Vagina (tissue), 2 donors: ENCODE measurements at regions not wholly inside any gene's neighbourhood (a gene's known extent, or its start where the extent isn't known, plus 50 kb on each side); places are given as distances from the start of the nearest gene placed in this dataset.
"Not testable (repeated sequence)": the region's sequence is repeated elsewhere in the genome, so short reads cannot be mapped to it uniquely, and the experiment has no call there.

ENCODE experiments used
- POLR2A ChIP-seq, 2 donors: fragments of 450-650 bp; IDR thresholded peaks; one replicate each; pipeline ENCODE4 v1.6.1; 2017; ENCODE audit warnings: antibody characterized with exemption in 2 of 2, mild to moderate bottlenecking in 2 of 2, moderate library complexity in 2 of 2
- POLR2AphosphoS5 ChIP-seq, 2 donors: sonication (generic); formaldehyde crosslinking; IDR thresholded peaks; one replicate each; pipeline ENCODE4 v1.9.0; 2017; ENCODE audit warnings: antibody characterized with exemption in 2 of 2, mild to moderate bottlenecking in 2 of 2, low read depth in 1 of 2; ENCODE audit not compliant: insufficient read depth in 1 of 2
- TF ChIP-seq, protein P1 (sequence below), 3 experiments: fragments of 450-650 bp in 2 of 3; fragments of 200-600 bp in 1 of 3; sonication (generic) in 1 of 3; IDR thresholded peaks; one replicate each; pipeline ENCODE4 v1.5.1; 2017 to 2019; ENCODE audit warnings: antibody characterized with exemption in 3 of 3, mild to moderate bottlenecking in 2 of 3, moderate library complexity in 2 of 3

DNA sequence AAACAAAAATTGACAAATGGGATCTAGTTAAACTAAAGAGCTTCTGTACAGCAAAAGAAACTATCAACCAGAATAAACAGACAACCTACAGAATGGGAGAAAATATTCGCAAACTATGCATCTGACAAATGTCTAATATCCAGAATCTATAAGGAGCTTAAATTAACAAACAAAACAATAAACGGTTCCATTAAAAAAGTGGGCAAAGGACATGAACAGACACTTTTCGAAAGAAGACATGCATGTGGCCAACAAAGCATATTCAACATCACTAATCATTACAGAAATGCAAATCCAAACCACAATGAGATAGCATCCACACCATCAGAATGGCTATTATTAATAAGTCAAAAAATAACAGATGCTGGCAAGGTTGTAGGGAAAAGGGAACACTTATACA lies 50.5 kb upstream of the MED13L start:
- TF ChIP-seq, protein P1, sequence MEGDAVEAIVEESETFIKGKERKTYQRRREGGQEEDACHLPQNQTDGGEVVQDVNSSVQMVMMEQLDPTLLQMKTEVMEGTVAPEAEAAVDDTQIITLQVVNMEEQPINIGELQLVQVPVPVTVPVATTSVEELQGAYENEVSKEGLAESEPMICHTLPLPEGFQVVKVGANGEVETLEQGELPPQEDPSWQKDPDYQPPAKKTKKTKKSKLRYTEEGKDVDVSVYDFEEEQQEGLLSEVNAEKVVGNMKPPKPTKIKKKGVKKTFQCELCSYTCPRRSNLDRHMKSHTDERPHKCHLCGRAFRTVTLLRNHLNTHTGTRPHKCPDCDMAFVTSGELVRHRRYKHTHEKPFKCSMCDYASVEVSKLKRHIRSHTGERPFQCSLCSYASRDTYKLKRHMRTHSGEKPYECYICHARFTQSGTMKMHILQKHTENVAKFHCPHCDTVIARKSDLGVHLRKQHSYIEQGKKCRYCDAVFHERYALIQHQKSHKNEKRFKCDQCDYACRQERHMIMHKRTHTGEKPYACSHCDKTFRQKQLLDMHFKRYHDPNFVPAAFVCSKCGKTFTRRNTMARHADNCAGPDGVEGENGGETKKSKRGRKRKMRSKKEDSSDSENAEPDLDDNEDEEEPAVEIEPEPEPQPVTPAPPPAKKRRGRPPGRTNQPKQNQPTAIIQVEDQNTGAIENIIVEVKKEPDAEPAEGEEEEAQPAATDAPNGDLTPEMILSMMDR (IDR thresholded peaks at IDR 0.05): not testable (repeated sequence)
- TF ChIP-seq POLR2AphosphoS5 (IDR thresholded peaks at IDR 0.05; ENCODE audit: insufficient read depth in 1 of 2, low read depth in 1 of 2); POLR2A (IDR thresholded peaks at IDR 0.05): not testable (repeated sequence)
